ENCODE measurements at regions not wholly inside any gene's neighbourhood (a gene's known extent, or its start where the extent isn't known, plus 50 kb on each side); places are given as distances from the start of the nearest gene placed in this dataset.
A peak's percentile ranks its signal among the peaks of the same experiment; 100 is the strongest.

DNA sequence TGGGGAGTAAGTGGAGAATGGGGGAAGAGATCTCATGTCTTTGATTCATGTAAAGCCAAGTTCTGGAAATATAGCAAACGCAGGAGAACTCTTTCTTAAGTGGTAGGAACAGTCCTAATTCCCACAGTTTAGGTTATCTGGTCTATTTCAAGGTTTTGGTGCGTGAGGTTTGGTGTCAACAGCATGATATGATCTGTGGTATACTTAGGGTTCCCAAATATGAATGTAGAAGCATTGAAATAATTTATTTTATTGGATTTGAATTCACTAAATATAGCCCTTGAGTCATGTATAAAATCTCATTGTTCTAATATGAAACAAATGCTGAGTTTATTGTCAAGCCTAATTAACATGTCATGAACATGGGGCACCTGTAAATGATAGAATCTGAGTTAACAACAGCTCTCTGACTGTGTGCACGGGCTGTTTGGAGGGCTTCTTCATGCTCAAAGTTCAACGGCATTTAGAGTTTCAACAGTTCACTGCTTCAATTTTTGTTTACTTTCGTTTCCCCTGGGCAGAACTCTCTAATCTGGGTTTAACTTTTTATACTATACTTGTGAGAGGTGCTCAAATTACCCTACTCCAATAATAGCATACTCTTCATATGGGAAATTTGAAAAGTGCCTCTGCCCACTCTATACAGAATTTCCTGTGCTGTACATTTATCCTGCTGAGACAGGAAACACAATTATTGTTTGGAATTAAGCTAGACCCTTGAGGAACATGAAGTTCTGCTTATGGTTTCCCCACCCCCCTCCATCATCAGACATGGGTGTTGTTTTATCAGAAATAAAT is 236.3 kb upstream of the ZNF217 start:
- Histone ChIP-seq H3K4me3 (peak overlapping the region; percentile 72), H3K36me3 (ENCODE audit: low read depth) (no peaks in the 10 kb centered on the region), H3K27ac (peak overlapping the region; percentile 100), H3K27me3 (replicated peaks; ENCODE audit: insufficient read depth) (no peaks in the 10 kb centered on the region), H3K9ac (peak overlapping the region; percentile 99), H3K9me3 (ENCODE audit: low read depth) (no peaks in the 10 kb centered on the region), H4K20me1 (ENCODE audit: insufficient read depth) (no peaks in the 10 kb centered on the region), H2AFZ (peak overlapping the region; percentile 27), H3K4me1 (ENCODE audit: insufficient read depth) (peaks cover 40% of the 10 kb centered on the region), H3F3A (ENCODE audit: insufficient read depth) (peaks cover 43% of the 10 kb centered on the region), H3K79me2 (ENCODE audit: insufficient read depth) (no peaks in the 10 kb centered on the region), H3K9me2 (ENCODE audit: insufficient read depth) (no peaks in the 10 kb centered on the region), H3K4me2 (ENCODE audit: unreplicated experiment) (peak overlapping the region; percentile 96)
- WGBS, 2 experiments (ENCODE audit: low coverage in 1 of 2, low lambda C conversion rate in 2 of 2, missing lambda C conversion rate in 2 of 2): 0 to 1% methylated on average over 5 of the region's 5 CpGs
- 0 out of 2 replicates have a peak, but pooled peaks have one; percentile 44 for TF ChIP-seq EZH2phosphoT487 (IDR thresholded peaks at IDR 0.05; ENCODE audit: insufficient read depth, low read depth)
- TF ChIP-seq EZH2 (IDR thresholded peaks at IDR 0.05; ENCODE audit: insufficient read depth, poor library complexity, severe bottlenecking): no peak
- in situ Hi-C loops (cut with MboI): loop anchor here (10.0 kb wide), 2 partner anchors 55 to 235 kb away; no protein-coding TSS in a partner anchor
- DNase-seq: peak; percentile 65

DNA sequence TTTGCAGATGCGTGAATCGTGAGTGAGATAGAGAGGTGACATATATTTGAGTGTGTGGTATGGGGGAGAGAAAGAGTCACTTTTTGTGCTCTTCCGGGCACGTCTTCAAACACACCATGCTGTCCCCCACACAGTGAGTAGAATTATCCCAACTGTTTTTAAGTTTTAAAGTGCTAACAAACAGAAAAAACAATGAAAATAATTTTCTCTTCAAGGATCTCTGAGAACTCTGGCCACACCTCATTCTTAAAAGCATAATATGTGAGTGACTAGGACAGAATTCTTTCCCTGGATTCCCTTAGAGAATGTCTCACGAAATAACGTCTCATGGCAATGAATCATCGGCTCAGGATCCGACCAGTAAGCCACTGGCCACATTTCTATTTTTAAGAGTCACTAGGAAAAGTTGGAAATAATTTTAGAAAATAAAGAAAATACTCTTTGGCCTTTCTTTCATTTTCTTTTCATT is 235.7 kb upstream of the ZNF217 start:
- in situ Hi-C loops (cut with MboI): loop anchor here (10.0 kb wide), 1 partner anchor 54 kb away; no protein-coding TSS in a partner anchor
- DNase-seq: peak; percentile 99
- no peaks in the 10 kb centered on the region for H4K20me1 ChIP-seq (ENCODE audit: insufficient read depth)
- no peaks in the 10 kb centered on the region for H3K9me2 ChIP-seq (ENCODE audit: insufficient read depth)
- H3K4me2 ChIP-seq (ENCODE audit: unreplicated experiment): peak overlapping the region; percentile 96
- peaks cover 40% of the 10 kb centered on the region for H3K4me1 ChIP-seq (ENCODE audit: insufficient read depth)
- peaks cover 43% of the 10 kb centered on the region for H3F3A ChIP-seq (ENCODE audit: insufficient read depth)
- H3K4me3 ChIP-seq: peak overlapping the region; percentile 72
- H2AFZ ChIP-seq: 0 out of 2 replicates have a peak overlapping the region, but pooled peaks have one; percentile 27
- no peaks in the 10 kb centered on the region for H3K27me3 ChIP-seq (replicated peaks; ENCODE audit: insufficient read depth)
- H3K9me3 ChIP-seq (ENCODE audit: low read depth): no peaks in the 10 kb centered on the region
- H3K27ac ChIP-seq: peak overlapping the region; percentile 100
- H3K9ac ChIP-seq: peak overlapping the region; percentile 99
- no peaks in the 10 kb centered on the region for H3K36me3 ChIP-seq (ENCODE audit: low read depth)
- WGBS, 2 experiments (ENCODE audit: low coverage in 1 of 2, low lambda C conversion rate in 2 of 2, missing lambda C conversion rate in 2 of 2): 0 to 2% methylated on average over 8 of the region's 8 CpGs
- no peaks in the 10 kb centered on the region for H3K79me2 ChIP-seq (ENCODE audit: insufficient read depth)
- TF ChIP-seq EZH2phosphoT487 (IDR thresholded peaks at IDR 0.05; ENCODE audit: insufficient read depth, low read depth): no peak
- no peak for TF ChIP-seq EZH2 (IDR thresholded peaks at IDR 0.05; ENCODE audit: insufficient read depth, poor library complexity, severe bottlenecking)

GRCh38 chr20:53828682-53829254 is 235.1 kb upstream of the ZNF217 start:
- H3K9me3 ChIP-seq (ENCODE audit: low read depth): no peaks in the 10 kb centered on the region
- H3K79me2 ChIP-seq (ENCODE audit: insufficient read depth): no peaks in the 10 kb centered on the region
- peak; percentile 94 for DNase-seq
- H3F3A ChIP-seq (ENCODE audit: insufficient read depth): peaks cover 43% of the 10 kb centered on the region
- no peak overlapping the region for H2AFZ ChIP-seq
- H3K27ac ChIP-seq: peak overlapping the region; percentile 100
- H3K9me2 ChIP-seq (ENCODE audit: insufficient read depth): no peaks in the 10 kb centered on the region
- H3K36me3 ChIP-seq (ENCODE audit: low read depth): no peaks in the 10 kb centered on the region
- peak overlapping the region; percentile 96 for H3K4me2 ChIP-seq (ENCODE audit: unreplicated experiment)
- 0 out of 2 replicates have a peak, but pooled peaks have one; percentile 52 for TF ChIP-seq EZH2phosphoT487 (IDR thresholded peaks at IDR 0.05; ENCODE audit: insufficient read depth, low read depth)
- no peak for TF ChIP-seq EZH2 (IDR thresholded peaks at IDR 0.05; ENCODE audit: insufficient read depth, poor library complexity, severe bottlenecking)
- 0 to 2% methylated on average over 6 of the region's 6 CpGs for WGBS, 2 experiments (ENCODE audit: low coverage in 1 of 2, low lambda C conversion rate in 2 of 2, missing lambda C conversion rate in 2 of 2)
- H4K20me1 ChIP-seq (ENCODE audit: insufficient read depth): no peaks in the 10 kb centered on the region
- H3K27me3 ChIP-seq (replicated peaks; ENCODE audit: insufficient read depth): no peaks in the 10 kb centered on the region
- in situ Hi-C loops (cut with MboI): loop anchor here (10.0 kb wide), 1 partner anchor 54 kb away; no protein-coding TSS in a partner anchor
- peak overlapping the region; percentile 99 for H3K9ac ChIP-seq
- H3K4me3 ChIP-seq: peak overlapping the region; percentile 72
- peaks cover 40% of the 10 kb centered on the region for H3K4me1 ChIP-seq (ENCODE audit: insufficient read depth)

GRCh38 chr20:53828088-53828681 is 234.5 kb upstream of the ZNF217 start:
- H3K36me3 ChIP-seq (ENCODE audit: low read depth): no peaks in the 10 kb centered on the region
- no peaks in the 10 kb centered on the region for H3K9me3 ChIP-seq (ENCODE audit: low read depth)
- H3K4me1 ChIP-seq (ENCODE audit: insufficient read depth): peaks cover 40% of the 10 kb centered on the region
- no peak overlapping the region for H2AFZ ChIP-seq
- peak overlapping the region; percentile 72 for H3K4me3 ChIP-seq
- H3K9me2 ChIP-seq (ENCODE audit: insufficient read depth): no peaks in the 10 kb centered on the region
- H3K27ac ChIP-seq: peak overlapping the region; percentile 100
- in situ Hi-C loops (cut with MboI): loop anchor here (10.0 kb wide), 1 partner anchor 53 kb away; no protein-coding TSS in a partner anchor
- peak; percentile 92 for DNase-seq
- TF ChIP-seq EZH2phosphoT487 (IDR thresholded peaks at IDR 0.05; ENCODE audit: insufficient read depth, low read depth) (no peak), EZH2 (IDR thresholded peaks at IDR 0.05; ENCODE audit: insufficient read depth, poor library complexity, severe bottlenecking) (no peak)
- WGBS, 2 experiments (ENCODE audit: low coverage in 1 of 2, low lambda C conversion rate in 2 of 2, missing lambda C conversion rate in 2 of 2): 0 to 1% methylated on average over 5 of the region's 5 CpGs
- no peaks in the 10 kb centered on the region for H4K20me1 ChIP-seq (ENCODE audit: insufficient read depth)
- H3F3A ChIP-seq (ENCODE audit: insufficient read depth): peaks cover 43% of the 10 kb centered on the region
- no peaks in the 10 kb centered on the region for H3K27me3 ChIP-seq (replicated peaks; ENCODE audit: insufficient read depth)
- peak overlapping the region; percentile 99 for H3K9ac ChIP-seq
- peak overlapping the region; percentile 96 for H3K4me2 ChIP-seq (ENCODE audit: unreplicated experiment)
- H3K79me2 ChIP-seq (ENCODE audit: insufficient read depth): no peaks in the 10 kb centered on the region
